NT2/D1 (cell line): ENCODE measurements at regions not wholly inside any gene's neighbourhood (a gene's known extent, or its start where the extent isn't known, plus 50 kb on each side); places are given as distances from the start of the nearest gene placed in this dataset.
"Not testable (repeated sequence)": the region's sequence is repeated elsewhere in the genome, so short reads cannot be mapped to it uniquely, and the experiment has no call there.

Source experiments
- DNase-seq: peaks from one replicate; pipeline ENCODE4 v3.0.0-alpha.2; 2011; ENCODE audit warnings: low read depth, low spot score
- H3K27me3 ChIP-seq: 2 replicates; pipeline ENCODE4 v1.6.0; 2011; ENCODE audit warnings: mild to moderate bottlenecking; ENCODE audit not compliant: insufficient read length, insufficient read depth
- H3K36me3 ChIP-seq: 2 replicates; pipeline ENCODE4 v1.6.1; 2011; ENCODE audit warnings: mild to moderate bottlenecking, low read length, mixed read lengths; ENCODE audit not compliant: insufficient read depth, insufficient read length
- H3K4me1 ChIP-seq: 2 replicates; pipeline ENCODE4 v1.5.1; 2011; ENCODE audit not compliant: insufficient read depth, insufficient read length
- H3K4me3 ChIP-seq: 2 replicates; pipeline ENCODE4 v1.5.1; 2011; ENCODE audit warnings: low read depth; ENCODE audit not compliant: insufficient read length
- H3K9ac ChIP-seq: 2 replicates; pipeline ENCODE4 v1.6.0; 2011; ENCODE audit warnings: low read depth; ENCODE audit not compliant: insufficient read length
- H3K9me3 ChIP-seq: 2 replicates; pipeline ENCODE4 v1.5.1; 2011; ENCODE audit warnings: mild to moderate bottlenecking, low read length; ENCODE audit not compliant: insufficient read depth
- SUZ12 ChIP-seq: IDR thresholded peaks from 2 replicates; pipeline ENCODE4 v1.6.1; 2011; ENCODE audit not compliant: insufficient read length, insufficient read depth; ENCODE audit errors: extremely low read depth
- YY1 ChIP-seq: IDR thresholded peaks from 2 replicates; pipeline ENCODE4 v1.6.1; 2011; ENCODE audit not compliant: insufficient read length, insufficient read depth
- ZNF274 ChIP-seq: IDR thresholded peaks from 2 replicates; pipeline ENCODE4 v1.6.1; 2011; ENCODE audit warnings: mild to moderate bottlenecking, low read depth, low read length

GRCh38 chr9:78695519-78695918 is 398.6 kb downstream of the PSAT1 start:
- TF ChIP-seq SUZ12 (no peak), ZNF274 (no peak), YY1 (no peak)
- DNase-seq = no peak
- Histone ChIP-seq H3K27me3 (no peaks in the 10 kb centered on the region), H3K4me1 (no peaks in the 10 kb centered on the region), H3K36me3 (no peaks in the 10 kb centered on the region), H3K9ac (no peak overlapping the region), H3K9me3 (no peaks in the 10 kb centered on the region), H3K4me3 (no peak overlapping the region)

GRCh38 chr9:78697618-78698017 is 400.7 kb downstream of the PSAT1 start:
- DNase-seq = no peak
- TF ChIP-seq SUZ12 (no peak), YY1 (no peak), ZNF274 (no peak)
- Histone ChIP-seq H3K9me3 (no peaks in the 10 kb centered on the region), H3K36me3 (no peaks in the 10 kb centered on the region), H3K4me3 (no peak overlapping the region), H3K9ac (no peak overlapping the region), H3K27me3 (no peaks in the 10 kb centered on the region), H3K4me1 (no peaks in the 10 kb centered on the region)

GRCh38 chr9:78698371-78698770 is 401.4 kb downstream of the PSAT1 start:
- Histone ChIP-seq H3K9me3 (no peaks in the 10 kb centered on the region), H3K27me3 (no peaks in the 10 kb centered on the region), H3K9ac (no peak overlapping the region), H3K4me3 (no peak overlapping the region), H3K4me1 (no peaks in the 10 kb centered on the region), H3K36me3 (no peaks in the 10 kb centered on the region)
- no peak for DNase-seq
- no peak for TF ChIP-seq YY1
- no peak for TF ChIP-seq SUZ12
- no peak for TF ChIP-seq ZNF274

- H3K9ac ChIP-seq, H3K27me3 ChIP-seq, H3K36me3 ChIP-seq, DNase-seq, H3K4me3 ChIP-seq, H3K9me3 ChIP-seq, H3K4me1 ChIP-seq: not testable (repeated sequence)
These were observed 402.3 kb downstream of the PSAT1 start for GRCh38 chr9:78699217-78699616.

- H3K27me3 ChIP-seq, H3K4me3 ChIP-seq, H3K4me1 ChIP-seq, H3K36me3 ChIP-seq, H3K9ac ChIP-seq, H3K9me3 ChIP-seq: not testable (repeated sequence)
- peak; percentile 18 for DNase-seq
These were observed 407.2 kb downstream of the PSAT1 start for GRCh38 chr9:78704153-78704552.

GRCh38 chr9:78707080-78707479 is 410.2 kb downstream of the PSAT1 start:
- no peaks in the 10 kb centered on the region for H3K9me3 ChIP-seq
- H3K9ac ChIP-seq = no peak overlapping the region
- TF ChIP-seq YY1 (no peak), SUZ12 (no peak), ZNF274 (no peak)
- DNase-seq = no peak
- H3K4me3 ChIP-seq = no peak overlapping the region
- no peaks in the 10 kb centered on the region for H3K4me1 ChIP-seq
- no peaks in the 10 kb centered on the region for H3K36me3 ChIP-seq
- no peaks in the 10 kb centered on the region for H3K27me3 ChIP-seq

GRCh38 chr9:78707481-78707991 is 410.6 kb downstream of the PSAT1 start:
- Histone ChIP-seq H3K9me3 (no peaks in the 10 kb centered on the region), H3K9ac (no peak overlapping the region), H3K36me3 (no peaks in the 10 kb centered on the region), H3K4me3 (no peak overlapping the region), H3K27me3 (no peaks in the 10 kb centered on the region), H3K4me1 (no peaks in the 10 kb centered on the region)
- TF ChIP-seq ZNF274 = no peak
- TF ChIP-seq YY1 = no peak
- no peak for TF ChIP-seq SUZ12
- DNase-seq = no peak

- no peaks in the 10 kb centered on the region for H3K9me3 ChIP-seq
- H3K27me3 ChIP-seq = no peaks in the 10 kb centered on the region
- H3K36me3 ChIP-seq = no peaks in the 10 kb centered on the region
- TF ChIP-seq YY1 = no peak
- TF ChIP-seq ZNF274 = no peak
- no peak for TF ChIP-seq SUZ12
- H3K9ac ChIP-seq = no peak overlapping the region
- no peak for DNase-seq
- H3K4me3 ChIP-seq = no peak overlapping the region
- no peaks in the 10 kb centered on the region for H3K4me1 ChIP-seq
These were observed 416.1 kb downstream of the PSAT1 start for GRCh38 chr9:78712903-78713613.
